Loucy (cell line): ENCODE measurements at regions not wholly inside any gene's neighbourhood (a gene's known extent, or its start where the extent isn't known, plus 50 kb on each side); places are given as distances from the start of the nearest gene placed in this dataset.

Source experiments
- H2AFZ ChIP-seq: fragments of 200-600 bp; sonication (generic); 2 replicates; pipeline ENCODE4 v1.6.0; 2016; ENCODE audit warnings: antibody characterized with exemption, mild to moderate bottlenecking, low read length, moderate library complexity
- H3F3A ChIP-seq: fragments of 200-600 bp; 2 replicates; pipeline ENCODE4 v1.6.0; 2016; ENCODE audit warnings: antibody characterized with exemption, low read depth, mild to moderate bottlenecking
- H3K27me3 ChIP-seq: fragments of 200-600 bp; sonication (generic); 2 replicates; pipeline ENCODE4 v1.6.1; 2014; ENCODE audit warnings: low read length, mild to moderate bottlenecking; ENCODE audit not compliant: insufficient read depth, poor library complexity, severe bottlenecking
- H3K36me3 ChIP-seq: fragments of 200-600 bp; sonication (generic); 2 replicates; pipeline ENCODE4 v1.6.1; 2016; ENCODE audit warnings: low read length; ENCODE audit not compliant: insufficient read depth
- H3K4me1 ChIP-seq: fragments of 200-600 bp; sonication (generic); 2 replicates; pipeline ENCODE4 v1.5.1; 2014; ENCODE audit warnings: low read length, mild to moderate bottlenecking; ENCODE audit not compliant: insufficient read depth, poor library complexity, severe bottlenecking
- H3K4me2 ChIP-seq: fragments of 200-600 bp; sonication (generic); 2 replicates; pipeline ENCODE4 v1.6.0; 2014; ENCODE audit warnings: antibody characterized with exemption, low read length, low read depth, mild to moderate bottlenecking; ENCODE audit not compliant: poor library complexity, severe bottlenecking
- H3K4me3 ChIP-seq: fragments of 200-600 bp; sonication (generic); 2 replicates; pipeline ENCODE4 v1.5.1; 2014; ENCODE audit warnings: low read length, mild to moderate bottlenecking, mixed read lengths; ENCODE audit not compliant: poor library complexity, severe bottlenecking
- H3K79me2 ChIP-seq: fragments of 200-600 bp; sonication (generic); 2 replicates; pipeline ENCODE4 v1.6.1; 2014; ENCODE audit warnings: low read length; ENCODE audit not compliant: insufficient read depth
- H3K9ac ChIP-seq: fragments of 200-600 bp; sonication (generic); 2 replicates; pipeline ENCODE4 v1.6.0; 2014; ENCODE audit warnings: mild to moderate bottlenecking, low read depth, low read length, moderate library complexity; ENCODE audit not compliant: poor library complexity, severe bottlenecking
- H3K9me2 ChIP-seq: fragments of 200-600 bp; sonication (generic); replicated peaks from 2 replicates; pipeline ENCODE4 v1.6.1; 2016; ENCODE audit warnings: low read depth, low read length, mixed read lengths
- H3K9me3 ChIP-seq: fragments of 200-600 bp; sonication (generic); 2 replicates; pipeline ENCODE4 v1.6.1; 2014; ENCODE audit warnings: mild to moderate bottlenecking, antibody characterized with exemption, low read length, low read depth; ENCODE audit not compliant: insufficient read depth
- H4K20me1 ChIP-seq: fragments of 200-600 bp; sonication (generic); 2 replicates; pipeline ENCODE4 v1.6.0; 2014; ENCODE audit warnings: antibody characterized with exemption, low read length, mild to moderate bottlenecking; ENCODE audit not compliant: insufficient read depth, poor library complexity, severe bottlenecking
- CTCF ChIP-seq: fragments of 200-600 bp; sonication (generic); conservative IDR thresholded peaks from 2 replicates; pipeline ENCODE4 v1.5.1; 2014; ENCODE audit warnings: mild to moderate bottlenecking, antibody characterized with exemption, low read length
- EZH2phosphoT487 ChIP-seq: fragments of 200-600 bp; IDR thresholded peaks from 2 replicates; pipeline ENCODE4 v1.6.1; 2018; ENCODE audit warnings: antibody characterized with exemption, mild to moderate bottlenecking, moderate library complexity, borderline replicate concordance

GRCh38 chr2:116810071-116810470, 1004.4 kb upstream of the DDX18 start:
- Histone ChIP-seq H3K36me3 (no peaks in the 10 kb centered on the region), H3K4me2 (no peak overlapping the region), H3K79me2 (no peaks in the 10 kb centered on the region), H3K27me3 (no peaks in the 10 kb centered on the region), H3F3A (no peaks in the 10 kb centered on the region), H3K9ac (no peak overlapping the region), H2AFZ (no peak overlapping the region), H3K4me1 (no peaks in the 10 kb centered on the region), H3K9me3 (no peaks in the 10 kb centered on the region), H4K20me1 (no peaks in the 10 kb centered on the region), H3K9me2 (no peaks in the 10 kb centered on the region), H3K4me3 (no peak overlapping the region)
- TF ChIP-seq EZH2phosphoT487 = no peak
- no peak for TF ChIP-seq CTCF

GRCh38 chr2:116810645-116811044, 1003.8 kb upstream of the DDX18 start:
- no peak overlapping the region for H2AFZ ChIP-seq
- H3K9ac ChIP-seq = no peak overlapping the region
- TF ChIP-seq CTCF (no peak), EZH2phosphoT487 (no peak)
- H3K9me2 ChIP-seq = no peaks in the 10 kb centered on the region
- H3K36me3 ChIP-seq = no peaks in the 10 kb centered on the region
- no peak overlapping the region for H3K4me2 ChIP-seq
- H3K27me3 ChIP-seq = no peaks in the 10 kb centered on the region
- H3K9me3 ChIP-seq = no peaks in the 10 kb centered on the region
- H3K79me2 ChIP-seq = no peaks in the 10 kb centered on the region
- H3K4me1 ChIP-seq = no peaks in the 10 kb centered on the region
- no peak overlapping the region for H3K4me3 ChIP-seq
- H3F3A ChIP-seq = no peaks in the 10 kb centered on the region
- no peaks in the 10 kb centered on the region for H4K20me1 ChIP-seq

- H2AFZ ChIP-seq = no peak overlapping the region
- H3K4me2 ChIP-seq = no peak overlapping the region
- no peak for TF ChIP-seq EZH2phosphoT487
- no peak for TF ChIP-seq CTCF
- H3K9me3 ChIP-seq = no peaks in the 10 kb centered on the region
- no peak overlapping the region for H3K4me3 ChIP-seq
- no peaks in the 10 kb centered on the region for H3K4me1 ChIP-seq
- no peaks in the 10 kb centered on the region for H3K79me2 ChIP-seq
- no peaks in the 10 kb centered on the region for H3F3A ChIP-seq
- H3K9ac ChIP-seq = no peak overlapping the region
- no peaks in the 10 kb centered on the region for H3K9me2 ChIP-seq
- H4K20me1 ChIP-seq = no peaks in the 10 kb centered on the region
- no peaks in the 10 kb centered on the region for H3K27me3 ChIP-seq
- H3K36me3 ChIP-seq = no peaks in the 10 kb centered on the region
Observed at GRCh38 chr2:116819355-116819754, 995.1 kb upstream of the DDX18 start.
